ENCODE measurements at regions not wholly inside any gene's neighbourhood (a gene's known extent, or its start where the extent isn't known, plus 50 kb on each side); places are given as distances from the start of the nearest gene placed in this dataset.

DNA sequence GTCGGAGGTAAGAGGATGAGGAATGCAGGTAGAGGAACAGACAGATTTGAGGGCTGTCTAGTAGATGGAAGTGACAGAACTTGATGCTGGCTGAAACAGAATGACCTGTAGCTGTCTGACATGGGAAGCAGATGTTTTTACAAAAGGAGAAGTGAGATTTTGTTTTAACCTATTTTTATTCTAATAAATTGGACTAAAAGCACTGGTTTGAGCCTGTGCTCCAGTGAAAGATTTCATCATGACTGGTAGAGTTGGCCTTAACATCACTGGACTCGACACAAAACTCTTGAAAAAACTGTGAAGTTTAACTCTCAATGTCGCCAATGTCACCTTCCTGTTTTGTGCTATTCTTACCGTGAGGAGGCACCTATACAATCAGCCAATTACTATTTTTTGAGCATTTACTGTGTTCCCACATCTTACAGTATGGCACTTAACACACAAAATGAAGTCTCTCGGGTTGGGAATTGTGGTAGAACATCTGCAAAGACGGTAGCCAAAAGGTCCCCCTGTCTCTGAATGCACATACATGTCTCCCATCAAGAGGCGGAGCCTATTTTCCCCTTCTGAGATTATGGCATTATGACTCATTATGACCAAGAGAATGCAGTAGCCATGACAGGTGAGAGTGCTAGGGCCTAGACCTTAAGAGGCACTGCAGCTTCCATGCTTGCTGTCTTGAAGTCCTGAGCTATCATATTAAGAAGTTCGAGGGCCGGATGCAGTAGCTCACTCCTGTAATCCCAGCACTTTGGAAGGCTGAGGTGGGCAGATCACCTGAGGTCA, 93.2 kb downstream of the FOXF2 start:
- no peak for DNase-seq (ENCODE audit: low spot score)
- 94% methylated on average over 9 of the region's 9 CpGs for WGBS
- Histone ChIP-seq H3K36me3 (no peaks in the 10 kb centered on the region), H3K4me3 (no peak overlapping the region), H3K4me1 (replicated peaks) (no peaks in the 10 kb centered on the region), H3K9me3 (no peaks in the 10 kb centered on the region), H3K27me3 (replicated peaks; ENCODE audit: insufficient read depth) (no peaks in the 10 kb centered on the region), H3K27ac (no peak overlapping the region)
- no peak for TF ChIP-seq POLR2A (IDR thresholded peaks at IDR 0.05)
- TF ChIP-seq CTCF (IDR thresholded peaks at IDR 0.05): no peak
- no peak for TF ChIP-seq POLR2AphosphoS5 (IDR thresholded peaks at IDR 0.05)
- intact Hi-C loops (cut with DNase I): no loop called here

- Histone ChIP-seq H3K4me1 (replicated peaks) (no peaks in the 10 kb centered on the region), H3K9me3 (no peaks in the 10 kb centered on the region), H3K27me3 (replicated peaks; ENCODE audit: insufficient read depth) (no peaks in the 10 kb centered on the region), H3K27ac (no peak overlapping the region), H3K36me3 (no peaks in the 10 kb centered on the region), H3K4me3 (no peak overlapping the region)
- 68% methylated on average over 5 of the region's 5 CpGs for WGBS
- TF ChIP-seq POLR2AphosphoS5 (IDR thresholded peaks at IDR 0.05): no peak
- no peak for TF ChIP-seq POLR2A (IDR thresholded peaks at IDR 0.05)
- no peak for TF ChIP-seq CTCF (IDR thresholded peaks at IDR 0.05)
- intact Hi-C loops (cut with DNase I): no loop called here
- DNase-seq (ENCODE audit: low spot score): no peak
These were observed 96.3 kb downstream of the FOXF2 start for GRCh38 chr6:1485678-1486077.

- H3K36me3 ChIP-seq: no peaks in the 10 kb centered on the region
- intact Hi-C loops (cut with DNase I): no loop called here
These were observed 97.0 kb downstream of the FOXF2 start for GRCh38 chr6:1486387-1486786.

DNA sequence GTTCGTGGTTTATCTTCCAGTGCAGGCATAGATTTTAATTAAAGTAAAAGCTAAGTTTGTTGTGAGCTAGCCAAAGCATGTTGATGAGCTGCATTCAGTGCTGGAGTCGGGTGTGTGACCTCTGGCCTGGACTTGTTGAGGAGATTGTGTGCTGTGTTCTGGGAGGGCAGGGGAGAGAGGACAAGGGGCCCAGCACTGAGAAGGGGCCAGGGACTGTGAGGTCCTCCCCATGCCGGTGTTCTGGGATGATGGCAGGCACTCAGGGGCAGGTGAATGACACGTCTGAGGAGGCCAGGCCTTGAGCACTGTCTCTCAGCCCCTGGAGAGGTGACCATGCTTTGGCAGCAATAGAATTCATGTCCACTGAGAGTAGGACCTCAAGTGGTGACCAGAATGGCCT, 97.9 kb downstream of the FOXF2 start:
- no peaks in the 10 kb centered on the region for H3K4me1 ChIP-seq (replicated peaks)
- no peak for DNase-seq (ENCODE audit: low spot score)
- no peaks in the 10 kb centered on the region for H3K27me3 ChIP-seq (replicated peaks; ENCODE audit: insufficient read depth)
- 83% methylated on average over 4 of the region's 4 CpGs for WGBS
- no peak overlapping the region for H3K4me3 ChIP-seq
- TF ChIP-seq POLR2A (IDR thresholded peaks at IDR 0.05): no peak
- no peak for TF ChIP-seq CTCF (IDR thresholded peaks at IDR 0.05)
- no peak for TF ChIP-seq POLR2AphosphoS5 (IDR thresholded peaks at IDR 0.05)
- intact Hi-C loops (cut with DNase I): no loop called here
- no peaks in the 10 kb centered on the region for H3K9me3 ChIP-seq
- H3K36me3 ChIP-seq: no peaks in the 10 kb centered on the region
- no peak overlapping the region for H3K27ac ChIP-seq

More at GRCh38 chr6:1486387-1486786, 97.0 kb downstream of the FOXF2 start:
- Histone ChIP-seq H3K27me3 (replicated peaks; ENCODE audit: insufficient read depth) (no peaks in the 10 kb centered on the region), H3K27ac (no peak overlapping the region), H3K4me1 (replicated peaks) (no peaks in the 10 kb centered on the region), H3K9me3 (no peaks in the 10 kb centered on the region), H3K4me3 (no peak overlapping the region)
- no peak for DNase-seq (ENCODE audit: low spot score)
- TF ChIP-seq POLR2A (IDR thresholded peaks at IDR 0.05) (no peak), CTCF (IDR thresholded peaks at IDR 0.05) (no peak), POLR2AphosphoS5 (IDR thresholded peaks at IDR 0.05) (no peak)
- 88% methylated on average over 1 of the region's 1 CpG for WGBS

DNA sequence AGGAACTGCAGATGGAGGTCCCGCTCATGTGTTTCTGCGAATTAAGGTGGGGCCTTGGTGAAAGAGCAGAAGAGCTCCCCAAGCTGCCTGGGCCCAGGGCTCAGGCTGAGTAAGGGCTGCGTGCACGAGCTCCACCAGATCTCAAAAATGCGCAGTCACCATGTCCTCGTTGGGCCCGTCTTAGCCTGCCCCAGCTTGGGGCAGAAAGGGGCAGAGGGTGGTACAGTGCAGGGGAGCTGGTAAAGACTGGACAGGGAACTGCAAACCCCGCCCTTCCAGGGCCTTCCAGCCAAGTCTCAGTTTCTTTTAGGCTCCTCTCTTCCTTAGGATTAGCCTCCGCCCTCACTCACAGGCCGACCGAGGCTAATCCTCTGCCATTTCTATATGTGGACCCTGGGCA, 101.6 kb downstream of the FOXF2 start:
- no peak for TF ChIP-seq POLR2A (IDR thresholded peaks at IDR 0.05)
- no peak for TF ChIP-seq POLR2AphosphoS5 (IDR thresholded peaks at IDR 0.05)
- TF ChIP-seq CTCF (IDR thresholded peaks at IDR 0.05): no peak
- Histone ChIP-seq H3K9me3 (no peaks in the 10 kb centered on the region), H3K4me1 (replicated peaks) (no peaks in the 10 kb centered on the region), H3K36me3 (no peaks in the 10 kb centered on the region), H3K27ac (no peak overlapping the region), H3K27me3 (replicated peaks; ENCODE audit: insufficient read depth) (no peaks in the 10 kb centered on the region), H3K4me3 (no peak overlapping the region)
- no peak for DNase-seq (ENCODE audit: low spot score)
- intact Hi-C loops (cut with DNase I): no loop called here
- 98% methylated on average over 11 of the region's 11 CpGs for WGBS
